Ishikawa (cell line): ENCODE measurements at regions not wholly inside any gene's neighbourhood (a gene's known extent, or its start where the extent isn't known, plus 50 kb on each side); places are given as distances from the start of the nearest gene placed in this dataset.

Source experiments
- CEBPB ChIP-seq: IDR thresholded peaks from 2 replicates; pipeline ENCODE4 v1.6.1; 2012
- CREB1 ChIP-seq: IDR thresholded peaks from 2 replicates; pipeline ENCODE4 v1.6.1; 2012; ENCODE audit warnings: low read depth
- EP300 ChIP-seq: IDR thresholded peaks from 2 replicates; pipeline ENCODE4 v1.6.1; 2012; ENCODE audit warnings: borderline replicate concordance
- FOXM1 ChIP-seq: IDR thresholded peaks from 2 replicates; pipeline ENCODE4 v1.6.1; 2012; ENCODE audit warnings: low read depth, borderline replicate concordance
- NFIC ChIP-seq: IDR thresholded peaks from 2 replicates; pipeline ENCODE4 v1.6.1; 2012
- RAD21 ChIP-seq: IDR thresholded peaks from 2 replicates; pipeline ENCODE4 v1.6.1; 2012; ENCODE audit warnings: low read depth
- TAF1 ChIP-seq: IDR thresholded peaks from 2 replicates; pipeline ENCODE4 v1.6.1; 2012; ENCODE audit warnings: low read depth, mild to moderate bottlenecking
- TCF12 ChIP-seq: IDR thresholded peaks from 2 replicates; pipeline ENCODE4 v1.6.1; 2012; ENCODE audit warnings: low read depth
- TEAD4 ChIP-seq: IDR thresholded peaks from 2 replicates; pipeline ENCODE4 v1.6.1; 2012
- YY1 ChIP-seq: IDR thresholded peaks from 2 replicates; pipeline ENCODE4 v1.6.1; 2012; ENCODE audit warnings: low read depth
- ZBTB7A ChIP-seq: IDR thresholded peaks from 2 replicates; pipeline ENCODE4 v1.6.1; 2012; ENCODE audit warnings: low read depth
- TF ChIP-seq, protein P1 (sequence below): IDR thresholded peaks from 2 replicates; pipeline ENCODE4 v1.6.1; 2012; ENCODE audit warnings: low read depth, mild to moderate bottlenecking
- TF ChIP-seq, protein P2 (sequence below): IDR thresholded peaks from 2 replicates; pipeline ENCODE4 v1.6.1; 2012
- TF ChIP-seq, protein P3 (sequence below): IDR thresholded peaks from 2 replicates; pipeline ENCODE4 v1.6.1; 2012

DNA sequence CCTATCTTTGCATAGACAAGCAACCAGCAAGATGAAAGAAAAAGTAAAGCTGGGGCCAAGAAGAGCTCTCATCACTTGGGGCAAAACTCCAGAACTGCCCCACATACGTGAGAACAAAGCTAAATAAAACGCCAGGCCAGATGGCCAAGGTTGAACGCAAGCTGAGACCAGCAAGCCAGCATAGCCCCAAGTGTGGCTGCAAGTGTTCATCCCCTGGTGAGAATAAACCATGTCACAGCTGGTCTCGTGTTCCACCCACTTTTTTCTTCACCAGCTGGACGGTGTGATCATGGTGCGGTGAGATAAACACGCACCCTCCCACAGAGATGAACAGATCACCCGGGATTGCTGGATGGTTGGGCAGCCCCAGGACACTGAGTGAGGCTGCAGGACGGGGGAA lies 109.6 kb upstream of the CACNA1A start:
- TF ChIP-seq EP300 = no peak
- TF ChIP-seq ZBTB7A = no peak
- no peak for TF ChIP-seq TCF12
- TF ChIP-seq CREB1 = no peak
- TF ChIP-seq YY1 = no peak
- no peak for TF ChIP-seq RAD21
- TF ChIP-seq, protein P1, sequence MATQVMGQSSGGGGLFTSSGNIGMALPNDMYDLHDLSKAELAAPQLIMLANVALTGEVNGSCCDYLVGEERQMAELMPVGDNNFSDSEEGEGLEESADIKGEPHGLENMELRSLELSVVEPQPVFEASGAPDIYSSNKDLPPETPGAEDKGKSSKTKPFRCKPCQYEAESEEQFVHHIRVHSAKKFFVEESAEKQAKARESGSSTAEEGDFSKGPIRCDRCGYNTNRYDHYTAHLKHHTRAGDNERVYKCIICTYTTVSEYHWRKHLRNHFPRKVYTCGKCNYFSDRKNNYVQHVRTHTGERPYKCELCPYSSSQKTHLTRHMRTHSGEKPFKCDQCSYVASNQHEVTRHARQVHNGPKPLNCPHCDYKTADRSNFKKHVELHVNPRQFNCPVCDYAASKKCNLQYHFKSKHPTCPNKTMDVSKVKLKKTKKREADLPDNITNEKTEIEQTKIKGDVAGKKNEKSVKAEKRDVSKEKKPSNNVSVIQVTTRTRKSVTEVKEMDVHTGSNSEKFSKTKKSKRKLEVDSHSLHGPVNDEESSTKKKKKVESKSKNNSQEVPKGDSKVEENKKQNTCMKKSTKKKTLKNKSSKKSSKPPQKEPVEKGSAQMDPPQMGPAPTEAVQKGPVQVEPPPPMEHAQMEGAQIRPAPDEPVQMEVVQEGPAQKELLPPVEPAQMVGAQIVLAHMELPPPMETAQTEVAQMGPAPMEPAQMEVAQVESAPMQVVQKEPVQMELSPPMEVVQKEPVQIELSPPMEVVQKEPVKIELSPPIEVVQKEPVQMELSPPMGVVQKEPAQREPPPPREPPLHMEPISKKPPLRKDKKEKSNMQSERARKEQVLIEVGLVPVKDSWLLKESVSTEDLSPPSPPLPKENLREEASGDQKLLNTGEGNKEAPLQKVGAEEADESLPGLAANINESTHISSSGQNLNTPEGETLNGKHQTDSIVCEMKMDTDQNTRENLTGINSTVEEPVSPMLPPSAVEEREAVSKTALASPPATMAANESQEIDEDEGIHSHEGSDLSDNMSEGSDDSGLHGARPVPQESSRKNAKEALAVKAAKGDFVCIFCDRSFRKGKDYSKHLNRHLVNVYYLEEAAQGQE = no peak
- no peak for TF ChIP-seq CEBPB
- TF ChIP-seq, protein P2, sequence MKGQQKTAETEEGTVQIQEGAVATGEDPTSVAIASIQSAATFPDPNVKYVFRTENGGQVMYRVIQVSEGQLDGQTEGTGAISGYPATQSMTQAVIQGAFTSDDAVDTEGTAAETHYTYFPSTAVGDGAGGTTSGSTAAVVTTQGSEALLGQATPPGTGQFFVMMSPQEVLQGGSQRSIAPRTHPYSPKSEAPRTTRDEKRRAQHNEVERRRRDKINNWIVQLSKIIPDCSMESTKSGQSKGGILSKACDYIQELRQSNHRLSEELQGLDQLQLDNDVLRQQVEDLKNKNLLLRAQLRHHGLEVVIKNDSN = no peak
- TF ChIP-seq, protein P3, sequence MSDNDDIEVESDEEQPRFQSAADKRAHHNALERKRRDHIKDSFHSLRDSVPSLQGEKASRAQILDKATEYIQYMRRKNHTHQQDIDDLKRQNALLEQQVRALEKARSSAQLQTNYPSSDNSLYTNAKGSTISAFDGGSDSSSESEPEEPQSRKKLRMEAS = no peak
- no peak for TF ChIP-seq TEAD4
- no peak for TF ChIP-seq FOXM1
- no peak for TF ChIP-seq TAF1
- TF ChIP-seq NFIC = no peak
